H1 (cell line): ENCODE measurements at regions not wholly inside any gene's neighbourhood (a gene's known extent, or its start where the extent isn't known, plus 50 kb on each side); places are given as distances from the start of the nearest gene placed in this dataset.
"Not testable (repeated sequence)": the region's sequence is repeated elsewhere in the genome, so short reads cannot be mapped to it uniquely, and the experiment has no call there.

Experiments used
- CTCF ChIA-PET: fragments of 300-600 bp; sonication (Branson Sonifier 250); formaldehyde crosslinking; loops from one replicate; lab custom pipeline; 2021; ENCODE audit not compliant: partially characterized antibody; lab: Charles Lee
- POLR2A ChIA-PET: fragments of 300-600 bp; sonication (Branson Sonifier 250); formaldehyde crosslinking; loops from one replicate; lab custom pipeline; 2021; ENCODE audit warnings: inconsistent platforms; ENCODE audit not compliant: partially characterized antibody; lab: Charles Lee
- DNase-seq, 2 experiments: peaks; one replicate each; pipeline versions ENCODE4 v3.0.0 to v3.0.0-alpha.2; 2010 to 2022; ENCODE audit warnings: low spot score in 2 of 2, low read depth in 1 of 2, mixed read lengths in 1 of 2
- FAIRE-seq: peaks from 2 replicates; lab custom pipeline; 2011; peaks lifted over from hg19 to GRCh38; lab: Jason Lieb, UNC
- H2AFZ ChIP-seq: 2 replicates; pipeline ENCODE4 v1.8.1; 2012; ENCODE audit warnings: low read length, inconsistent platforms
- H2AK5ac ChIP-seq: 2 replicates; pipeline ENCODE4 v1.6.1; 2013; ENCODE audit warnings: low read depth, low read length
- H2BK120ac ChIP-seq: replicated peaks from 2 replicates; pipeline ENCODE3; 2013; ENCODE audit warnings: low read depth, low read length, inconsistent platforms
- H2BK12ac ChIP-seq: 2 replicates; pipeline ENCODE4 v1.6.1; 2013; ENCODE audit warnings: low read depth, low read length
- H2BK15ac ChIP-seq: 2 replicates; pipeline ENCODE4 v1.6.1; 2013; ENCODE audit warnings: low read length
- H2BK20ac ChIP-seq: 2 replicates; pipeline ENCODE4 v1.6.1; 2013; ENCODE audit warnings: low read length
- H2BK5ac ChIP-seq: 2 replicates; pipeline ENCODE4 v1.6.1; 2013; ENCODE audit warnings: low read depth, low read length
- H3K14ac ChIP-seq: 2 replicates; pipeline ENCODE4 v1.6.1; 2013; ENCODE audit warnings: inconsistent platforms; ENCODE audit not compliant: insufficient read length
- H3K18ac ChIP-seq: 2 replicates; pipeline ENCODE4 v1.6.1; 2013; ENCODE audit warnings: low read length; ENCODE audit errors: extremely low read depth
- H3K23ac ChIP-seq: 2 replicates; pipeline ENCODE4 v1.6.1; 2013; ENCODE audit warnings: inconsistent platforms; ENCODE audit not compliant: insufficient read length
- H3K23me2 ChIP-seq: 2 replicates; pipeline ENCODE4 v1.6.1; 2013; ENCODE audit warnings: low read depth, low read length
- H3K27ac ChIP-seq: 2 replicates; pipeline ENCODE4 v1.6.1; 2011; ENCODE audit warnings: low read depth, low read length, inconsistent platforms
- H3K27me3 ChIP-seq, 4 experiments: replicated peaks in 1 of 4; 1 replicate in 1 of 4; 2 replicates in 3 of 4; pipeline versions ENCODE4 v1.6.1 to v1.8.1; 2011 to 2013; ENCODE audit warnings: low read length in 3 of 4, mild to moderate bottlenecking in 3 of 4, inconsistent platforms in 2 of 4, mixed read lengths in 2 of 4, moderate library complexity in 1 of 4; ENCODE audit not compliant: control insufficient read depth in 3 of 4, insufficient read depth in 3 of 4; ENCODE audit errors: extremely low read depth in 1 of 4
- H3K36me3 ChIP-seq, 4 experiments: 2 replicates each; pipeline versions ENCODE4 v1.6.1 to v1.8.1; 2011 to 2013; ENCODE audit warnings: mild to moderate bottlenecking in 4 of 4, low read length in 3 of 4, moderate library complexity in 2 of 4, control low read depth in 1 of 4, inconsistent platforms in 1 of 4; ENCODE audit not compliant: insufficient read depth in 4 of 4, control insufficient read depth in 2 of 4
- H3K4ac ChIP-seq: replicated peaks from 2 replicates; pipeline ENCODE3; 2013; ENCODE audit warnings: low read length, low read depth, mixed read lengths, inconsistent platforms; ENCODE audit not compliant: insufficient read length
- H3K4me1 ChIP-seq, 4 experiments: replicated peaks in 1 of 4; 1 replicate in 1 of 4; 2 replicates in 3 of 4; pipeline versions ENCODE4 v1.6.1 to v1.8.1; 2011 to 2013; ENCODE audit warnings: low read length in 3 of 4, inconsistent platforms in 2 of 4, mixed read lengths in 1 of 4; ENCODE audit not compliant: insufficient read depth in 4 of 4, control insufficient read depth in 3 of 4
- H3K4me2 ChIP-seq, 2 experiments: 2 replicates each; pipeline versions ENCODE4 v1.6.1 to v1.8.1; 2011 to 2013; ENCODE audit warnings: low read depth in 2 of 2, low read length in 2 of 2, control low read depth in 1 of 2, inconsistent platforms in 1 of 2, mild to moderate bottlenecking in 1 of 2; ENCODE audit not compliant: insufficient read depth in 1 of 2
- H3K4me3 ChIP-seq, 4 experiments: fragments of 200-600, 300-600 bp in 1 of 4; sonication (generic), shearing (Covaris generic), sonication (Bioruptor Twin) in 1 of 4; 2 replicates each; pipeline versions ENCODE4 v1.5.1 to v1.8.1; 2011 to 2016; ENCODE audit warnings: low read length in 4 of 4, low read depth in 3 of 4, control low read depth in 2 of 4, inconsistent platforms in 2 of 4, mild to moderate bottlenecking in 2 of 4, mixed read lengths in 1 of 4, moderate library complexity in 1 of 4; ENCODE audit not compliant: insufficient read depth in 2 of 4; ENCODE audit errors: extremely low read depth in 1 of 4
- H3K56ac ChIP-seq: replicated peaks from 2 replicates; pipeline ENCODE3; 2013; ENCODE audit warnings: low read depth, mild to moderate bottlenecking, mixed read lengths, low read length, inconsistent platforms; ENCODE audit not compliant: insufficient read length
- H3K79me1 ChIP-seq: 2 replicates; pipeline ENCODE4 v1.6.1; 2013; ENCODE audit warnings: low read depth, low read length, control low read depth
- H3K79me2 ChIP-seq, 2 experiments: 2 replicates each; pipeline versions ENCODE4 v1.6.1 to v1.8.1; 2012 to 2013; ENCODE audit warnings: low read length in 2 of 2, mild to moderate bottlenecking in 2 of 2, inconsistent platforms in 1 of 2; ENCODE audit not compliant: insufficient read depth in 2 of 2, control insufficient read depth in 1 of 2
- H3K9ac ChIP-seq, 4 experiments: replicated peaks in 1 of 4; 1 replicate in 1 of 4; 2 replicates in 3 of 4; pipeline versions ENCODE4 v1.6.1 to v1.8.1; 2011 to 2013; ENCODE audit warnings: low read depth in 3 of 4, low read length in 3 of 4, control low read depth in 2 of 4, mild to moderate bottlenecking in 2 of 4, moderate library complexity in 2 of 4, inconsistent platforms in 1 of 4; ENCODE audit errors: extremely low read depth in 1 of 4
- H3K9me3 ChIP-seq, 2 experiments: 2 replicates each; pipeline versions ENCODE4 v1.6.1 to v1.8.1; 2012 to 2013; ENCODE audit warnings: mild to moderate bottlenecking in 2 of 2, moderate library complexity in 2 of 2, control low read depth in 1 of 2, inconsistent platforms in 1 of 2, low read depth in 1 of 2, low read length in 1 of 2, mixed read lengths in 1 of 2; ENCODE audit not compliant: insufficient read depth in 2 of 2
- H4K20me1 ChIP-seq, 2 experiments: replicated peaks in 1 of 2; 2 replicates each; pipeline versions ENCODE3 to v1.8.1; 2011 to 2013; ENCODE audit warnings: inconsistent platforms in 2 of 2, low read length in 2 of 2, mild to moderate bottlenecking in 1 of 2; ENCODE audit not compliant: insufficient read depth in 2 of 2, control insufficient read depth in 1 of 2
- H4K5ac ChIP-seq: 2 replicates; pipeline ENCODE4 v1.6.1; 2013; ENCODE audit warnings: low read length, low read depth, mixed read lengths, inconsistent platforms; ENCODE audit not compliant: insufficient read length
- H4K8ac ChIP-seq: 2 replicates; pipeline ENCODE4 v1.8.0; 2013; ENCODE audit warnings: mild to moderate bottlenecking, moderate library complexity, low read length, inconsistent platforms; ENCODE audit not compliant: insufficient read depth; ENCODE audit errors: extremely low read depth
- H4K91ac ChIP-seq: replicated peaks from 2 replicates; pipeline ENCODE3; 2013; ENCODE audit warnings: low read length, mixed read lengths, inconsistent platforms; ENCODE audit not compliant: insufficient read length
- WGBS, 2 experiments: shearing (Covaris generic) in 1 of 2; methylation state at CpG; one replicate each; pipeline versions ENCODE4 v1.1.6 to v1.1.7; 2013 to 2015; ENCODE audit warnings: low lambda C conversion rate in 2 of 2, mixed read lengths in 2 of 2, inconsistent platforms in 1 of 2, low coverage in 1 of 2, missing lambda C conversion rate in 1 of 2; ENCODE audit not compliant: insufficient replicate concordance in 2 of 2, insufficient coverage in 1 of 2, insufficient read length in 1 of 2; ENCODE audit errors: extremely low coverage in 1 of 2, missing lambda C conversion rate in 1 of 2; 5-methylcytosine and 5-hydroxymethylcytosine counted together

DNA sequence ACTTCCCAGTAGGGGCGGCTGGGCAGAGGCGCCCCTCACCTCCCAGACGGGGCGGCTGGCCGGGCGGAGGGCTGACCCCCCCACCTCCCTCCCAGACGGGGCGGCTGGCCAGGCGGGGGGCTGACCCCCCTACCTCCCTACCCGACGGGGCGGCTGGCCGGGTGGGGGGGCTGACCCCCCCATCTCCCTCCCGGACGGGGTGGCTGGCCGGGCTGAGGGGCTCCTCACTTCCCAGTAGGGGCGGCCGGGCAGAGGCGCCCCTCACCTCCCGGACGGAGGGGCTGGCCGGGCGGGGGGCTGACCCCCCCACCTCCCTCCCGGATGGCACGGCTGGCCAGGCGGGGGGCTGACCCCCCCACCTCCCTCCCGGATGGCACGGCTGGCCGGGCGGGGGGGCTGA lies 508.1 kb upstream of the PHF14 start:
- H2BK12ac ChIP-seq, H2AFZ ChIP-seq, H2BK20ac ChIP-seq, H2AK5ac ChIP-seq, H3K4me1 ChIP-seq, H4K8ac ChIP-seq, H3K9ac ChIP-seq, H3K4ac ChIP-seq, DNase-seq, H3K79me2 ChIP-seq, H3K18ac ChIP-seq, H3K56ac ChIP-seq, FAIRE-seq, POLR2A ChIA-PET, CTCF ChIA-PET, H3K23ac ChIP-seq, H4K91ac ChIP-seq, H3K4me3 ChIP-seq, H3K14ac ChIP-seq, H3K27ac ChIP-seq, H3K36me3 ChIP-seq, H4K20me1 ChIP-seq, H2BK5ac ChIP-seq, H3K9me3 ChIP-seq, H3K4me2 ChIP-seq, H3K79me1 ChIP-seq, H4K5ac ChIP-seq, H3K27me3 ChIP-seq, H2BK15ac ChIP-seq, H3K23me2 ChIP-seq, H2BK120ac ChIP-seq: not testable (repeated sequence)
- WGBS, 2 experiments = no CpG with 5 or more reads among the region's 30 CpGs
